ENCODE measurements at regions not wholly inside any gene's neighbourhood (a gene's known extent, or its start where the extent isn't known, plus 50 kb on each side); places are given as distances from the start of the nearest gene placed in this dataset.

DNA sequence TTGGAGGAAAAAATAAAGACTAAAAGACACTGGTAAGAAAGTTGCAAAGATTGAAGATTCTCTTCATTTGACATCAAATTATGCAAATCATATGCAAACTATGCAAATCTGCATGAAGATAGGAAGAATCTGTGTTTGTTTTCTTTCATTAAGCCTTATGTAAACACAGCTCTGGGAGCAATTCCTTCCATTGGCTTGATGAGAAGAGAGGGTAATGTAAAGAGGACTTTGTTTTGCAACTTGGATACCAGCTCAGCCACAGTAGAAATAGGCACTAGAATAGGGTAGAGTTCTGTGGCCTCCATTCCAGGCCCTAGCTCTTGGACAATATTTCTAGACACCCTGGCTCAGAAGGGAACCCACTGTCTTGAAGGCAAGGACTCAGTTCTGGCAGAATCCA lies 388.4 kb upstream of the RASGEF1B start:
- no peak overlapping the region for H2BK15ac ChIP-seq (ENCODE audit: low read length)
- ChIA-PET POLR2A (ENCODE audit: partially characterized antibody) (no interaction called here), CTCF (ENCODE audit: partially characterized antibody) (interaction anchor here (1.1 to 1.5 kb wide), 4 partner anchors 53 to 408 kb away, joined by 3 to 6 read pairs (median 4); no protein-coding TSS in a partner anchor)
- no peaks in the 10 kb centered on the region for H4K20me1 ChIP-seq (replicated peaks in 1 of 2; ENCODE audit: control insufficient read depth in 1 of 2, insufficient read depth in 2 of 2, low read length in 2 of 2)
- no peak overlapping the region for H2BK20ac ChIP-seq (ENCODE audit: low read length)
- H3K4ac ChIP-seq (replicated peaks; ENCODE audit: insufficient read length, low read depth, low read length), result no peak overlapping the region
- FAIRE-seq (no peak), DNase-seq (ENCODE audit: low read depth in 1 of 2, low spot score in 2 of 2) (no peak)
- no peak overlapping the region for H2BK12ac ChIP-seq (ENCODE audit: low read depth, low read length)
- no peak overlapping the region for H2BK5ac ChIP-seq (ENCODE audit: low read depth, low read length)
- H3K56ac ChIP-seq (replicated peaks; ENCODE audit: insufficient read length, low read depth, low read length), result no peak overlapping the region
- no peaks in the 10 kb centered on the region for H3K36me3 ChIP-seq (ENCODE audit: control insufficient read depth in 2 of 4, insufficient read depth in 4 of 4, low read length in 3 of 4)
- no peak overlapping the region for H2BK120ac ChIP-seq (replicated peaks; ENCODE audit: low read depth, low read length)
- no peak overlapping the region for H4K5ac ChIP-seq (ENCODE audit: insufficient read length, low read depth, low read length)
- no peak overlapping the region for H3K23ac ChIP-seq (ENCODE audit: insufficient read length)
- no peak overlapping the region for H3K4me2 ChIP-seq (ENCODE audit: insufficient read depth in 1 of 2, low read depth in 2 of 2, low read length in 2 of 2)
- H3K4me1 ChIP-seq (replicated peaks in 1 of 4; ENCODE audit: control insufficient read depth in 3 of 4, insufficient read depth in 4 of 4, low read length in 3 of 4), result peaks cover 0 to 3% (median 1%) of the 10 kb centered on the region in 4 experiments; a peak in 2 of 7 replicates
- H3K79me2 ChIP-seq (ENCODE audit: control insufficient read depth in 1 of 2, insufficient read depth in 2 of 2, low read length in 2 of 2), result no peaks in the 10 kb centered on the region
- H3K4me3 ChIP-seq (ENCODE audit: extremely low read depth in 1 of 4, insufficient read depth in 2 of 4, low read depth in 3 of 4, low read length in 4 of 4), result no peak overlapping the region
- H3K18ac ChIP-seq (ENCODE audit: extremely low read depth, low read length), result no peak overlapping the region
- H3K27me3 ChIP-seq (replicated peaks in 1 of 4; ENCODE audit: control insufficient read depth in 3 of 4, extremely low read depth in 1 of 4, insufficient read depth in 3 of 4, low read length in 3 of 4), result no peaks in the 10 kb centered on the region
- H3K9me3 ChIP-seq (ENCODE audit: insufficient read depth in 2 of 2, low read depth in 1 of 2, low read length in 1 of 2), result peaks cover 4 to 8% of the 10 kb centered on the region in 2 experiments; a peak in 3 of 4 replicates
- no peak overlapping the region for H4K8ac ChIP-seq (ENCODE audit: extremely low read depth, insufficient read depth, low read length)
- H3K27ac ChIP-seq (ENCODE audit: low read depth, low read length), result no peak overlapping the region
- no peak overlapping the region for H3K9ac ChIP-seq (replicated peaks in 1 of 4; ENCODE audit: extremely low read depth in 1 of 4, low read depth in 3 of 4, low read length in 3 of 4)
- TF ChIP-seq PHF8 (conservative IDR thresholded peaks at IDR 0.05; ENCODE audit: low read depth, low read length) (no peak), JUND (IDR thresholded peaks at IDR 0.05; ENCODE audit: low read length) (no peak), NRF1 (IDR thresholded peaks at IDR 0.05; ENCODE audit: low read depth, low read length) (no peak), POLR2A (IDR thresholded peaks at IDR 0.05; ENCODE audit: control extremely low read depth in 1 of 2, low read depth in 2 of 2, low read length in 2 of 2) (no peak), SP4 (IDR thresholded peaks at IDR 0.05; ENCODE audit: low read length) (no peak), TAF1 (IDR thresholded peaks at IDR 0.05; ENCODE audit: low read depth, low read length) (no peak), ZNF274 (IDR thresholded peaks at IDR 0.05; ENCODE audit: borderline replicate concordance, extremely low read depth, low read length) (no peak)
- H2AFZ ChIP-seq (ENCODE audit: low read length), result no peak overlapping the region
- no peaks in the 10 kb centered on the region for H3K23me2 ChIP-seq (ENCODE audit: low read depth, low read length)
- H2AK5ac ChIP-seq (ENCODE audit: low read depth, low read length), result no peak overlapping the region
- no peak overlapping the region for H4K91ac ChIP-seq (replicated peaks; ENCODE audit: insufficient read length, low read length)
- H3K79me1 ChIP-seq (ENCODE audit: low read depth, low read length), result no peaks in the 10 kb centered on the region
- no peak overlapping the region for H3K14ac ChIP-seq (ENCODE audit: insufficient read length)

Measured in H1 (cell line).